ENCODE measurements at regions not wholly inside any gene's neighbourhood (a gene's known extent, or its start where the extent isn't known, plus 50 kb on each side); places are given as distances from the start of the nearest gene placed in this dataset.
"Not testable (repeated sequence)": the region's sequence is repeated elsewhere in the genome, so short reads cannot be mapped to it uniquely, and the experiment has no call there.

- Histone ChIP-seq H3K4me1 (ENCODE audit: control insufficient read depth, insufficient read depth, low read length, unreplicated experiment) (no peaks in the 10 kb centered on the region), H2AFZ (ENCODE audit: low read length, unreplicated experiment) (no peak overlapping the region), H3K36me3 (ENCODE audit: insufficient read depth, low read length) (no peaks in the 10 kb centered on the region), H3K4me3 (ENCODE audit: low read depth, low read length) (no peak overlapping the region), H3K79me2 (ENCODE audit: control insufficient read depth, insufficient read depth, low read length, unreplicated experiment) (no peaks in the 10 kb centered on the region), H3K27me3 (ENCODE audit: insufficient read depth, low read length) (no peaks in the 10 kb centered on the region), H3K27ac (ENCODE audit: low read depth, low read length) (no peak overlapping the region)
These were observed 149.9 kb downstream of the ARSF start for GRCh38 chrX:3191201-3191600.

DNA sequence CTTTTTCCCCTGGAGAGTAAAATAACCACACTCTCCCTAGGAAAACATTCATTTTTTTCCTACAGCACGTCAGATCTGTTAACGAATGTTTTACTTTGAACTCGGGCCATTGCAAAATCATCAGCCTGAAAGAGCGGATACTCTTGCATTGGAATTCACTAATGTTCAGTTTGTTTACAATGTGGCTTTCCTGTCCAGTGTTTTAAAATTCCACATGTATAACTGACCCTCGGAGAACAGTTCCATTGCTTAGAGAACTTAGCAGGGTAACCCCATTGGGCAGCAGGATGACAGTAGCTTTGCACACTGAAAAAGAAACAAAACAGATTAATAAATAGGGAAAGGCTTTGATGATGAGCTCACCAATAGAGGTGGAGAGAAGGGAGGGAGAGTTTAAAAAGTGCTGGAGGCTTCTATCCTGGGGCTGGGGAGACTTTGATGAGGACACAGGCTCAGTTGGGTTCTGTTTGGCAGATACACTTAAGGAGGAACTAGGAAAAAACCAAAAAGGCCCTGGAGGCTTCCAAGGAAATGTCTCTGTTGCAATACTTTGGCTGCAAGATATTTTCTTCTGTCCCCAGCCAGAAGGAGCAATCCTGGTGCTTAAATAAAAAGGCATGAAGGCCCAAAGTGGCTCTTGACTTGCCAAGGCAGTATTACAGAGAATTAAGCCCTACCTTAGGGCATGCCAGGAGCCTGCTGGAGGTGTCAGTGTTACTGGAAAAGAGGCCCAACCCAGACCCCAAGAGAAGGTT is 143.1 kb downstream of the ARSF start:
- no peaks in the 10 kb centered on the region for H3K79me2 ChIP-seq (ENCODE audit: control insufficient read depth, insufficient read depth, low read length, unreplicated experiment)
- no peaks in the 10 kb centered on the region for H3K36me3 ChIP-seq (ENCODE audit: insufficient read depth, low read length)
- peak overlapping the region; percentile 53 for H3K27ac ChIP-seq (ENCODE audit: low read depth, low read length)
- H2AFZ ChIP-seq (ENCODE audit: low read length, unreplicated experiment): peak overlapping the region; percentile 33
- H3K4me3 ChIP-seq (ENCODE audit: low read depth, low read length): 0 out of 2 replicates have a peak overlapping the region, but pooled peaks have one; percentile 25
- peaks cover 9% of the 10 kb centered on the region for H3K4me1 ChIP-seq (ENCODE audit: control insufficient read depth, insufficient read depth, low read length, unreplicated experiment)
- no peaks in the 10 kb centered on the region for H3K27me3 ChIP-seq (ENCODE audit: insufficient read depth, low read length)

DNA sequence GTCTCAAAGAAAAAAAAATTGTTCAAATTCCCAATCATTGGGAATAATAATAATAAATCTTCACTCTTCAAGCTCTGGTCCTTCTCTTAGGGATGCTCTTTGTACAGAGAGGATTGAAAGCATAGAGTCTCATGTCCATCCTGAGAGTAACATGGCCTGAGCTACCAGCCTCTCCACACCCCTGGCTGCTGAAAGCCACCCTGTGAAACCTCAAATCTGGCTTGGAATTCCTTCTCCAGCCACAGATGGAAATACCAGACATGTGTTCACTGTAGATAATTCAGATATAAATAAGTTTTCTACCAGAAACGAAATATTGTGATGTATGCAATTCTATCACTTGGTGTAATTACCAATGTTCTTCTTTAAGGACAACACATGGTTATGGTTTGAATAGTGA is 140.6 kb downstream of the ARSF start:
- no peak overlapping the region for H2AFZ ChIP-seq (ENCODE audit: low read length, unreplicated experiment)
- H3K79me2 ChIP-seq (ENCODE audit: control insufficient read depth, insufficient read depth, low read length, unreplicated experiment): no peaks in the 10 kb centered on the region
- H3K36me3 ChIP-seq (ENCODE audit: insufficient read depth, low read length): no peaks in the 10 kb centered on the region
- no peak overlapping the region for H3K27ac ChIP-seq (ENCODE audit: low read depth, low read length)
- no peak overlapping the region for H3K4me3 ChIP-seq (ENCODE audit: low read depth, low read length)
- H3K27me3 ChIP-seq (ENCODE audit: insufficient read depth, low read length): no peaks in the 10 kb centered on the region
- H3K4me1 ChIP-seq (ENCODE audit: control insufficient read depth, insufficient read depth, low read length, unreplicated experiment): peaks cover 10% of the 10 kb centered on the region

- H3K79me2 ChIP-seq (ENCODE audit: control insufficient read depth, insufficient read depth, low read length, unreplicated experiment): no peaks in the 10 kb centered on the region
- H3K36me3 ChIP-seq (ENCODE audit: insufficient read depth, low read length): no peaks in the 10 kb centered on the region
- H3K4me1 ChIP-seq (ENCODE audit: control insufficient read depth, insufficient read depth, low read length, unreplicated experiment): peaks cover 13% of the 10 kb centered on the region
- no peak overlapping the region for H3K4me3 ChIP-seq (ENCODE audit: low read depth, low read length)
- no peak overlapping the region for H3K27ac ChIP-seq (ENCODE audit: low read depth, low read length)
- no peaks in the 10 kb centered on the region for H3K27me3 ChIP-seq (ENCODE audit: insufficient read depth, low read length)
- H2AFZ ChIP-seq (ENCODE audit: low read length, unreplicated experiment): no peak overlapping the region
These were observed 137.1 kb downstream of the ARSF start for GRCh38 chrX:3178329-3178728.

- no peaks in the 10 kb centered on the region for H3K27me3 ChIP-seq (ENCODE audit: insufficient read depth, low read length)
- H2AFZ ChIP-seq (ENCODE audit: low read length, unreplicated experiment): no peak overlapping the region
- H3K4me1 ChIP-seq (ENCODE audit: control insufficient read depth, insufficient read depth, low read length, unreplicated experiment): peaks cover 13% of the 10 kb centered on the region
- no peaks in the 10 kb centered on the region for H3K36me3 ChIP-seq (ENCODE audit: insufficient read depth, low read length)
- H3K4me3 ChIP-seq (ENCODE audit: low read depth, low read length): no peak overlapping the region
- H3K27ac ChIP-seq (ENCODE audit: low read depth, low read length): no peak overlapping the region
- no peaks in the 10 kb centered on the region for H3K79me2 ChIP-seq (ENCODE audit: control insufficient read depth, insufficient read depth, low read length, unreplicated experiment)
These were observed 136.6 kb downstream of the ARSF start for GRCh38 chrX:3177851-3178250.

DNA sequence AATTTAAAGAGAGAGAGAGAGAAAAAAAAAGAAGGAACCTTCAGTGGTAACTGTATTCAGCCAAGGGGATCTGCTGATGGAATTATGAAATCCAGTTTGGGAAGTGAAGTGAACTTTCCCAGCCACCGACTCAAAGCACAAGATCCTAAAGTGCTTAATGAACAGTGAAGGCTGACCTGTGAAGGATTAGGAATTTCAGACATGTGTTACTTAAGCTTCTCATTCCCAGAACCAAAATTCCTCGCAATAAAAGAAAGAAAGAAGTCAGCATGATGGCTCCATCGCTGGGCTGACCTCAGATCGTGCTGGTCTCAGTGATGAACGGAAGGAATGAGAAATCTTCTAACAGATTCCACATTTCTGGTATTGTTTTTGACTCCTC is 135.2 kb downstream of the ARSF start:
- Histone ChIP-seq H2AFZ (ENCODE audit: low read length, unreplicated experiment) (peak overlapping the region; percentile 75), H3K27me3 (ENCODE audit: insufficient read depth, low read length) (no peaks in the 10 kb centered on the region), H3K36me3 (ENCODE audit: insufficient read depth, low read length) (no peaks in the 10 kb centered on the region), H3K4me1 (ENCODE audit: control insufficient read depth, insufficient read depth, low read length, unreplicated experiment) (peaks cover 13% of the 10 kb centered on the region), H3K27ac (ENCODE audit: low read depth, low read length) (peak overlapping the region; percentile 80), H3K4me3 (ENCODE audit: low read depth, low read length) (peak overlapping the region; percentile 56), H3K79me2 (ENCODE audit: control insufficient read depth, insufficient read depth, low read length, unreplicated experiment) (no peaks in the 10 kb centered on the region)

- Histone ChIP-seq H3K79me2 (ENCODE audit: control insufficient read depth, insufficient read depth, low read length, unreplicated experiment) (no peaks in the 10 kb centered on the region), H3K4me1 (ENCODE audit: control insufficient read depth, insufficient read depth, low read length, unreplicated experiment) (peaks cover 13% of the 10 kb centered on the region), H3K36me3 (ENCODE audit: insufficient read depth, low read length) (no peaks in the 10 kb centered on the region), H3K27me3 (ENCODE audit: insufficient read depth, low read length) (no peaks in the 10 kb centered on the region), H2AFZ (ENCODE audit: low read length, unreplicated experiment) (peak overlapping the region; percentile 75), H3K27ac (ENCODE audit: low read depth, low read length) (peak overlapping the region; percentile 80), H3K4me3 (ENCODE audit: low read depth, low read length) (peak overlapping the region; percentile 56)
These were observed 134.6 kb downstream of the ARSF start for GRCh38 chrX:3175659-3176438.

- not testable (repeated sequence) for H2AFZ ChIP-seq (ENCODE audit: low read length, unreplicated experiment); H3K36me3 ChIP-seq (ENCODE audit: insufficient read depth, low read length); H3K27ac ChIP-seq (ENCODE audit: low read depth, low read length); H3K4me3 ChIP-seq (ENCODE audit: low read depth, low read length); H3K79me2 ChIP-seq (ENCODE audit: control insufficient read depth, insufficient read depth, low read length, unreplicated experiment); H3K27me3 ChIP-seq (ENCODE audit: insufficient read depth, low read length)
- H3K4me1 ChIP-seq (ENCODE audit: control insufficient read depth, insufficient read depth, low read length, unreplicated experiment): peaks cover 13% of the 10 kb centered on the region
These were observed 130.9 kb downstream of the ARSF start for GRCh38 chrX:3172156-3172555.

GRCh38 chrX:3169421-3169820 is 128.2 kb downstream of the ARSF start:
- Histone ChIP-seq H3K79me2 (ENCODE audit: control insufficient read depth, insufficient read depth, low read length, unreplicated experiment) (no peaks in the 10 kb centered on the region), H3K4me3 (ENCODE audit: low read depth, low read length) (no peak overlapping the region), H3K27ac (ENCODE audit: low read depth, low read length) (no peak overlapping the region), H2AFZ (ENCODE audit: low read length, unreplicated experiment) (no peak overlapping the region), H3K36me3 (ENCODE audit: insufficient read depth, low read length) (no peaks in the 10 kb centered on the region), H3K27me3 (ENCODE audit: insufficient read depth, low read length) (no peaks in the 10 kb centered on the region), H3K4me1 (ENCODE audit: control insufficient read depth, insufficient read depth, low read length, unreplicated experiment) (no peaks in the 10 kb centered on the region)

GRCh38 chrX:3167771-3168170 is 126.5 kb downstream of the ARSF start:
- Histone ChIP-seq H3K36me3 (ENCODE audit: insufficient read depth, low read length) (no peaks in the 10 kb centered on the region), H2AFZ (ENCODE audit: low read length, unreplicated experiment) (no peak overlapping the region), H3K27ac (ENCODE audit: low read depth, low read length) (no peak overlapping the region), H3K27me3 (ENCODE audit: insufficient read depth, low read length) (no peaks in the 10 kb centered on the region), H3K4me3 (ENCODE audit: low read depth, low read length) (no peak overlapping the region), H3K4me1 (ENCODE audit: control insufficient read depth, insufficient read depth, low read length, unreplicated experiment) (no peaks in the 10 kb centered on the region), H3K79me2 (ENCODE audit: control insufficient read depth, insufficient read depth, low read length, unreplicated experiment) (no peaks in the 10 kb centered on the region)
